Anterior cingulate cortex (tissue), 58 donors: ENCODE measurements at regions not wholly inside any gene's neighbourhood (a gene's known extent, or its start where the extent isn't known, plus 50 kb on each side); places are given as distances from the start of the nearest gene placed in this dataset.
"Not testable (repeated sequence)": the region's sequence is repeated elsewhere in the genome, so short reads cannot be mapped to it uniquely, and the experiment has no call there.

Experiments used
- DNase-seq, 58 donors: peaks; one replicate each; lab custom pipeline; 2025; lab: John Stamatoyannopoulos, UW

GRCh38 chr2:116117845-116118244 lies 1675.4 kb downstream of the DPP10 start:
- no peak for DNase-seq

GRCh38 chr2:116132833-116133232 lies 1681.7 kb upstream of the DDX18 start:
- DNase-seq = no peak

GRCh38 chr2:116133381-116133942 lies 1681.0 kb upstream of the DDX18 start:
- DNase-seq = peak in 5 of 58 donors; percentile 2 to 21 (median 4)

GRCh38 chr2:116141891-116142474 lies 1672.5 kb upstream of the DDX18 start:
- no peak for DNase-seq

- DNase-seq = no peak
Measured at GRCh38 chr2:116142644-116143227, 1671.8 kb upstream of the DDX18 start.

- DNase-seq = peak in 5 of 58 donors; percentile 0 to 16 (median 2)
Measured at GRCh38 chr2:116145031-116145430, 1669.5 kb upstream of the DDX18 start.

- DNase-seq = no peak
Measured at GRCh38 chr2:116148361-116148760, 1666.1 kb upstream of the DDX18 start.

GRCh38 chr2:116153729-116154128 lies 1660.8 kb upstream of the DDX18 start:
- no peak for DNase-seq

- no peak for DNase-seq
Measured at GRCh38 chr2:116160657-116161056, 1653.8 kb upstream of the DDX18 start.

- DNase-seq = no peak
Measured at GRCh38 chr2:116162395-116162794, 1652.1 kb upstream of the DDX18 start.

GRCh38 chr2:116167107-116167506 lies 1647.4 kb upstream of the DDX18 start:
- DNase-seq = no peak

GRCh38 chr2:116180072-116180471 lies 1634.4 kb upstream of the DDX18 start:
- DNase-seq = no peak

- not testable (repeated sequence) for DNase-seq
Measured at GRCh38 chr2:116190684-116191083, 1623.8 kb upstream of the DDX18 start.

- DNase-seq = no peak
Measured at GRCh38 chr2:116200086-116200485, 1614.4 kb upstream of the DDX18 start.

GRCh38 chr2:116211719-116212118 lies 1602.8 kb upstream of the DDX18 start:
- DNase-seq = no peak

- no peak for DNase-seq
Measured at GRCh38 chr2:116222793-116223192, 1591.7 kb upstream of the DDX18 start.

GRCh38 chr2:116223912-116224311 lies 1590.6 kb upstream of the DDX18 start:
- no peak for DNase-seq

- DNase-seq = no peak
Measured at GRCh38 chr2:116224610-116225009, 1589.9 kb upstream of the DDX18 start.

GRCh38 chr2:116238511-116238910 lies 1576.0 kb upstream of the DDX18 start:
- DNase-seq = no peak

GRCh38 chr2:116250376-116250775 lies 1564.1 kb upstream of the DDX18 start:
- no peak for DNase-seq

- DNase-seq = no peak
Measured at GRCh38 chr2:116264872-116265271, 1549.6 kb upstream of the DDX18 start.

GRCh38 chr2:116269040-116269439 lies 1545.5 kb upstream of the DDX18 start:
- DNase-seq = no peak
